WTC11 (cell line): ENCODE measurements at regions not wholly inside any gene's neighbourhood (a gene's known extent, or its start where the extent isn't known, plus 50 kb on each side); places are given as distances from the start of the nearest gene placed in this dataset.

ENCODE experiments used
- FOXP1 ChIP-seq: sonication (generic); formaldehyde crosslinking; IDR thresholded peaks from 2 replicates; pipeline ENCODE4 v1.8.0; 2022; ENCODE audit warnings: missing genetic modification reagents, mild to moderate bottlenecking, moderate library complexity, borderline replicate concordance
- IRF2 ChIP-seq: sonication (generic); formaldehyde crosslinking; IDR thresholded peaks from 2 replicates; pipeline ENCODE4 v1.8.0; 2022; ENCODE audit warnings: low read depth, missing genetic modification reagents, borderline replicate concordance
- NR1H2 ChIP-seq: sonication (generic); formaldehyde crosslinking; IDR thresholded peaks from 2 replicates; pipeline ENCODE4 v1.9.0; 2021; ENCODE audit warnings: mild to moderate bottlenecking, moderate library complexity, missing genetic modification reagents
- NR2C2 ChIP-seq: sonication (generic); formaldehyde crosslinking; IDR thresholded peaks from 2 replicates; pipeline ENCODE4 v1.8.0; 2022; ENCODE audit warnings: mild to moderate bottlenecking, missing genetic modification reagents
- ZNF263 ChIP-seq: sonication (generic); formaldehyde crosslinking; IDR thresholded peaks from 2 replicates; pipeline ENCODE4 v1.8.1; 2022; ENCODE audit warnings: low read depth, mild to moderate bottlenecking, moderate library complexity, missing genetic modification reagents
- TF ChIP-seq, protein P1 (sequence below): fragments of 200-600 bp; IDR thresholded peaks from 2 replicates; pipeline ENCODE4 v1.8.0; 2022; ENCODE audit warnings: antibody characterized with exemption
- TF ChIP-seq, protein P2 (sequence below): fragments of 250-450 bp; sonication (Bioruptor Pico); IDR thresholded peaks from 2 replicates; pipeline ENCODE4 v2.1.2; 2022; ENCODE audit warnings: mild to moderate bottlenecking, moderate library complexity
- TF ChIP-seq, protein P3 (sequence below): sonication (generic); formaldehyde crosslinking; IDR thresholded peaks from 2 replicates; pipeline ENCODE4 v1.8.0; 2022; ENCODE audit warnings: mild to moderate bottlenecking, missing genetic modification reagents
- TF ChIP-seq, protein P4 (sequence below): sonication (generic); formaldehyde crosslinking; IDR thresholded peaks from 2 replicates; pipeline ENCODE4 v1.8.0; 2022; ENCODE audit warnings: mild to moderate bottlenecking, missing genetic modification reagents
- TF ChIP-seq, protein P5 (sequence below): sonication (generic); formaldehyde crosslinking; IDR thresholded peaks from 2 replicates; pipeline ENCODE4 v1.8.1; 2022; ENCODE audit warnings: low read depth, missing genetic modification reagents, borderline replicate concordance
- TF ChIP-seq, protein P6 (sequence below): sonication (generic); formaldehyde crosslinking; IDR thresholded peaks from 2 replicates; pipeline ENCODE4 v1.8.1; 2023; ENCODE audit warnings: mild to moderate bottlenecking, moderate library complexity, missing genetic modification reagents

DNA sequence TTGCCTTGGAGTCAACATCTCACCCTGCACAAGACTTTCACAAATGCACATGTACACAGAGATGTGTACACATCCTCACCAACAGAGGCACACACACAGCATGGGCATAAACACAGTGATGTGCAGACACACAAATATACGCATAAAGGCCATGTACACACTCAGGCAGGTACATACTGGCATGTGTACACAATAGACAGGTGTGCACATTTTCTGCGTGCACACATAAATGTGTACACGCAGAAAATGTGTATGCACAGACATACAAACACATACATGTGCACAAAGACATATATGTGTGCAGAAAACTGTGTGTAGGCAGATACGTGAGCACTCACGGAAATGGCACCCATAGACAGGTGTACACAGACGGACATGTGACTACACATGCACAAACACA lies 85.3 kb upstream of the ZBTB40 start:
- TF ChIP-seq, protein P1, sequence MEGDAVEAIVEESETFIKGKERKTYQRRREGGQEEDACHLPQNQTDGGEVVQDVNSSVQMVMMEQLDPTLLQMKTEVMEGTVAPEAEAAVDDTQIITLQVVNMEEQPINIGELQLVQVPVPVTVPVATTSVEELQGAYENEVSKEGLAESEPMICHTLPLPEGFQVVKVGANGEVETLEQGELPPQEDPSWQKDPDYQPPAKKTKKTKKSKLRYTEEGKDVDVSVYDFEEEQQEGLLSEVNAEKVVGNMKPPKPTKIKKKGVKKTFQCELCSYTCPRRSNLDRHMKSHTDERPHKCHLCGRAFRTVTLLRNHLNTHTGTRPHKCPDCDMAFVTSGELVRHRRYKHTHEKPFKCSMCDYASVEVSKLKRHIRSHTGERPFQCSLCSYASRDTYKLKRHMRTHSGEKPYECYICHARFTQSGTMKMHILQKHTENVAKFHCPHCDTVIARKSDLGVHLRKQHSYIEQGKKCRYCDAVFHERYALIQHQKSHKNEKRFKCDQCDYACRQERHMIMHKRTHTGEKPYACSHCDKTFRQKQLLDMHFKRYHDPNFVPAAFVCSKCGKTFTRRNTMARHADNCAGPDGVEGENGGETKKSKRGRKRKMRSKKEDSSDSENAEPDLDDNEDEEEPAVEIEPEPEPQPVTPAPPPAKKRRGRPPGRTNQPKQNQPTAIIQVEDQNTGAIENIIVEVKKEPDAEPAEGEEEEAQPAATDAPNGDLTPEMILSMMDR: no peak
- TF ChIP-seq, protein P2, sequence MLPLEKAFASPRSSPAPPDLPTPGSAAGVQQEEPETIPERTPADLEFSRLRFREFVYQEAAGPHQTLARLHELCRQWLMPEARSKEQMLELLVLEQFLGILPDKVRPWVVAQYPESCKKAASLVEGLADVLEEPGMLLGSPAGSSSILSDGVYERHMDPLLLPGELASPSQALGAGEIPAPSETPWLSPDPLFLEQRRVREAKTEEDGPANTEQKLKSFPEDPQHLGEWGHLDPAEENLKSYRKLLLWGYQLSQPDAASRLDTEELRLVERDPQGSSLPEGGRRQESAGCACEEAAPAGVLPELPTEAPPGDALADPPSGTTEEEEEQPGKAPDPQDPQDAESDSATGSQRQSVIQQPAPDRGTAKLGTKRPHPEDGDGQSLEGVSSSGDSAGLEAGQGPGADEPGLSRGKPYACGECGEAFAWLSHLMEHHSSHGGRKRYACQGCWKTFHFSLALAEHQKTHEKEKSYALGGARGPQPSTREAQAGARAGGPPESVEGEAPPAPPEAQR: no peak
- TF ChIP-seq IRF2 (CRISPR knock-in tag): no peak
- TF ChIP-seq, protein P3, sequence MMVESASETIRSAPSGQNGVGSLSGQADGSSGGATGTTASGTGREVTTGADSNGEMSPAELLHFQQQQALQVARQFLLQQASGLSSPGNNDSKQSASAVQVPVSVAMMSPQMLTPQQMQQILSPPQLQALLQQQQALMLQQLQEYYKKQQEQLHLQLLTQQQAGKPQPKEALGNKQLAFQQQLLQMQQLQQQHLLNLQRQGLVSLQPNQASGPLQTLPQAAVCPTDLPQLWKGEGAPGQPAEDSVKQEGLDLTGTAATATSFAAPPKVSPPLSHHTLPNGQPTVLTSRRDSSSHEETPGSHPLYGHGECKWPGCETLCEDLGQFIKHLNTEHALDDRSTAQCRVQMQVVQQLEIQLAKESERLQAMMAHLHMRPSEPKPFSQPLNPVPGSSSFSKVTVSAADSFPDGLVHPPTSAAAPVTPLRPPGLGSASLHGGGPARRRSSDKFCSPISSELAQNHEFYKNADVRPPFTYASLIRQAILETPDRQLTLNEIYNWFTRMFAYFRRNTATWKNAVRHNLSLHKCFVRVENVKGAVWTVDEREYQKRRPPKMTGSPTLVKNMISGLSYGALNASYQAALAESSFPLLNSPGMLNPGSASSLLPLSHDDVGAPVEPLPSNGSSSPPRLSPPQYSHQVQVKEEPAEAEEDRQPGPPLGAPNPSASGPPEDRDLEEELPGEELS (CRISPR knock-in tag): no peak
- TF ChIP-seq NR1H2 (CRISPR knock-in tag): no peak
- TF ChIP-seq, protein P4, sequence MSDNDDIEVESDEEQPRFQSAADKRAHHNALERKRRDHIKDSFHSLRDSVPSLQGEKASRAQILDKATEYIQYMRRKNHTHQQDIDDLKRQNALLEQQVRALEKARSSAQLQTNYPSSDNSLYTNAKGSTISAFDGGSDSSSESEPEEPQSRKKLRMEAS (CRISPR knock-in tag): no peak
- no peak for TF ChIP-seq ZNF263 (CRISPR knock-in tag)
- TF ChIP-seq FOXP1: no peak
- TF ChIP-seq, protein P5, sequence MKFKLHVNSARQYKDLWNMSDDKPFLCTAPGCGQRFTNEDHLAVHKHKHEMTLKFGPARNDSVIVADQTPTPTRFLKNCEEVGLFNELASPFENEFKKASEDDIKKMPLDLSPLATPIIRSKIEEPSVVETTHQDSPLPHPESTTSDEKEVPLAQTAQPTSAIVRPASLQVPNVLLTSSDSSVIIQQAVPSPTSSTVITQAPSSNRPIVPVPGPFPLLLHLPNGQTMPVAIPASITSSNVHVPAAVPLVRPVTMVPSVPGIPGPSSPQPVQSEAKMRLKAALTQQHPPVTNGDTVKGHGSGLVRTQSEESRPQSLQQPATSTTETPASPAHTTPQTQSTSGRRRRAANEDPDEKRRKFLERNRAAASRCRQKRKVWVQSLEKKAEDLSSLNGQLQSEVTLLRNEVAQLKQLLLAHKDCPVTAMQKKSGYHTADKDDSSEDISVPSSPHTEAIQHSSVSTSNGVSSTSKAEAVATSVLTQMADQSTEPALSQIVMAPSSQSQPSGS (CRISPR knock-in tag): no peak
- TF ChIP-seq, protein P6, sequence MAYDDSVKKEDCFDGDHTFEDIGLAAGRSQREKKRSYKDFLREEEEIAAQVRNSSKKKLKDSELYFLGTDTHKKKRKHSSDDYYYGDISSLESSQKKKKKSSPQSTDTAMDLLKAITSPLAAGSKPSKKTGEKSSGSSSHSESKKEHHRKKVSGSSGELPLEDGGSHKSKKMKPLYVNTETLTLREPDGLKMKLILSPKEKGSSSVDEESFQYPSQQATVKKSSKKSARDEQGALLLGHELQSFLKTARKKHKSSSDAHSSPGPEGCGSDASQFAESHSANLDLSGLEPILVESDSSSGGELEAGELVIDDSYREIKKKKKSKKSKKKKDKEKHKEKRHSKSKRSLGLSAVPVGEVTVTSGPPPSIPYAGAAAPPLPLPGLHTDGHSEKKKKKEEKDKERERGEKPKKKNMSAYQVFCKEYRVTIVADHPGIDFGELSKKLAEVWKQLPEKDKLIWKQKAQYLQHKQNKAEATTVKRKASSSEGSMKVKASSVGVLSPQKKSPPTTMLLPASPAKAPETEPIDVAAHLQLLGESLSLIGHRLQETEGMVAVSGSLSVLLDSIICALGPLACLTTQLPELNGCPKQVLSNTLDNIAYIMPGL (CRISPR knock-in tag): no peak
- TF ChIP-seq NR2C2 (CRISPR knock-in tag): no peak
